NCI-H510A (cell line): ENCODE measurements at regions not wholly inside any gene's neighbourhood (a gene's known extent, or its start where the extent isn't known, plus 50 kb on each side); places are given as distances from the start of the nearest gene placed in this dataset.

Experiments used
- DNase-seq: peaks from one replicate; lab custom pipeline; 2025; lab: John Stamatoyannopoulos, UW

GRCh38 chr21:28642891-28643290, 349.8 kb downstream of the LTN1 start:
- DNase-seq, result no peak

GRCh38 chr21:28641731-28642130, 350.9 kb downstream of the LTN1 start:
- no peak for DNase-seq

GRCh38 chr21:28640326-28640725, 352.4 kb downstream of the LTN1 start:
- no peak for DNase-seq

GRCh38 chr21:28639737-28640136, 352.9 kb downstream of the LTN1 start:
- DNase-seq, result no peak

GRCh38 chr21:28636752-28637691, 355.7 kb downstream of the LTN1 start:
- DNase-seq, result no peak

- DNase-seq, result no peak
These were observed 357.1 kb downstream of the LTN1 start for GRCh38 chr21:28635541-28635940.

GRCh38 chr21:28633839-28634555, 358.7 kb downstream of the LTN1 start:
- DNase-seq, result no peak

- no peak for DNase-seq
These were observed 359.8 kb downstream of the LTN1 start for GRCh38 chr21:28632755-28633408.

GRCh38 chr21:28627691-28628090, 365.0 kb downstream of the LTN1 start:
- no peak for DNase-seq

GRCh38 chr21:28627261-28627660, 365.4 kb downstream of the LTN1 start:
- no peak for DNase-seq

- no peak for DNase-seq
These were observed 368.1 kb downstream of the LTN1 start for GRCh38 chr21:28624626-28625025.

GRCh38 chr21:28617300-28617699, 375.4 kb downstream of the LTN1 start:
- no peak for DNase-seq

GRCh38 chr21:28615276-28615675, 377.4 kb downstream of the LTN1 start:
- DNase-seq, result no peak

- DNase-seq, result no peak
These were observed 377.9 kb downstream of the LTN1 start for GRCh38 chr21:28614791-28615190.

- no peak for DNase-seq
These were observed 384.0 kb downstream of the LTN1 start for GRCh38 chr21:28608646-28609045.

GRCh38 chr21:28607545-28607944, 385.1 kb downstream of the LTN1 start:
- no peak for DNase-seq

- DNase-seq, result no peak
These were observed 387.6 kb downstream of the LTN1 start for GRCh38 chr21:28604946-28605537.

GRCh38 chr21:28602546-28602945, 390.1 kb downstream of the LTN1 start:
- DNase-seq, result no peak

- DNase-seq, result no peak
These were observed 394.5 kb downstream of the LTN1 start for GRCh38 chr21:28598214-28598613.

- DNase-seq, result no peak
These were observed 400.3 kb downstream of the LTN1 start for GRCh38 chr21:28592205-28592865.

GRCh38 chr21:28590676-28591075, 402.0 kb downstream of the LTN1 start:
- no peak for DNase-seq

- no peak for DNase-seq
These were observed 402.7 kb downstream of the LTN1 start for GRCh38 chr21:28590026-28590425.
